DND-41 (cell line): ENCODE measurements at regions not wholly inside any gene's neighbourhood (a gene's known extent, or its start where the extent isn't known, plus 50 kb on each side); places are given as distances from the start of the nearest gene placed in this dataset.

Source experiments
- ATAC-seq: fragments of 200-7000 bp; cut with Tn5 transposase; 3 replicates; pipeline ENCODE4 v1.9.1; 2021; ENCODE audit warnings: low read depth; ENCODE audit not compliant: insufficient read depth
- DNase-seq: peaks from one replicate; pipeline ENCODE4 v3.0.0-alpha.2; 2020
- H2AFZ ChIP-seq: 2 replicates; pipeline ENCODE4 v1.6.0; 2012; ENCODE audit warnings: low read depth, low read length
- H3K27ac ChIP-seq: 2 replicates; pipeline ENCODE4 v1.5.1; 2012; ENCODE audit warnings: low read length, inconsistent platforms
- H3K27me3 ChIP-seq: fragments of 200-600 bp; sonication (generic); 2 replicates; pipeline ENCODE4 v1.6.0; 2012; ENCODE audit warnings: low read length, mild to moderate bottlenecking, inconsistent platforms; ENCODE audit not compliant: insufficient read depth, poor library complexity
- H3K36me3 ChIP-seq: 2 replicates; pipeline ENCODE4 v1.5.1; 2012; ENCODE audit warnings: low read length, inconsistent platforms; ENCODE audit not compliant: insufficient read depth
- H3K4me1 ChIP-seq: 2 replicates; pipeline ENCODE4 v1.5.1; 2012; ENCODE audit warnings: mild to moderate bottlenecking, low read length; ENCODE audit not compliant: insufficient read depth
- H3K4me2 ChIP-seq: 2 replicates; pipeline ENCODE4 v1.6.0; 2012; ENCODE audit warnings: mild to moderate bottlenecking, moderate library complexity, low read length, inconsistent platforms; ENCODE audit not compliant: insufficient read depth
- H3K4me3 ChIP-seq, 2 experiments: fragments of 200-600 bp in 1 of 2; shearing (Covaris generic) in 1 of 2; 2 replicates each; pipeline ENCODE4 v1.5.1; 2012 to 2016; ENCODE audit warnings: inconsistent platforms in 2 of 2, low read length in 2 of 2, mild to moderate bottlenecking in 2 of 2, low read depth in 1 of 2, moderate library complexity in 1 of 2
- H3K79me2 ChIP-seq: 2 replicates; pipeline ENCODE4 v1.6.0; 2012; ENCODE audit warnings: low read length, inconsistent platforms; ENCODE audit not compliant: insufficient read depth
- H3K9ac ChIP-seq: 2 replicates; pipeline ENCODE4 v1.6.0; 2012; ENCODE audit warnings: low read depth, mild to moderate bottlenecking, inconsistent platforms, low read length, moderate library complexity
- H3K9me3 ChIP-seq: 2 replicates; pipeline ENCODE4 v1.5.1; 2012; ENCODE audit warnings: low read length, moderate library complexity, mild to moderate bottlenecking, inconsistent platforms; ENCODE audit not compliant: insufficient read depth, severe bottlenecking
- H4K20me1 ChIP-seq: 2 replicates; pipeline ENCODE4 v1.6.0; 2012; ENCODE audit warnings: low read length; ENCODE audit not compliant: insufficient read depth
- CTCF ChIP-seq: IDR thresholded peaks from 2 replicates; pipeline ENCODE4 v1.5.1; 2012; ENCODE audit warnings: borderline replicate concordance, low read length, moderate library complexity, mild to moderate bottlenecking; ENCODE audit not compliant: poor library complexity, severe bottlenecking; ENCODE audit errors: extremely low read depth
- EZH2 ChIP-seq: IDR thresholded peaks from 3 replicates; pipeline ENCODE4 v1.6.1; 2012; ENCODE audit warnings: borderline replicate concordance, low read depth, mild to moderate bottlenecking, moderate library complexity, low read length, inconsistent platforms; ENCODE audit not compliant: severe bottlenecking

DNA sequence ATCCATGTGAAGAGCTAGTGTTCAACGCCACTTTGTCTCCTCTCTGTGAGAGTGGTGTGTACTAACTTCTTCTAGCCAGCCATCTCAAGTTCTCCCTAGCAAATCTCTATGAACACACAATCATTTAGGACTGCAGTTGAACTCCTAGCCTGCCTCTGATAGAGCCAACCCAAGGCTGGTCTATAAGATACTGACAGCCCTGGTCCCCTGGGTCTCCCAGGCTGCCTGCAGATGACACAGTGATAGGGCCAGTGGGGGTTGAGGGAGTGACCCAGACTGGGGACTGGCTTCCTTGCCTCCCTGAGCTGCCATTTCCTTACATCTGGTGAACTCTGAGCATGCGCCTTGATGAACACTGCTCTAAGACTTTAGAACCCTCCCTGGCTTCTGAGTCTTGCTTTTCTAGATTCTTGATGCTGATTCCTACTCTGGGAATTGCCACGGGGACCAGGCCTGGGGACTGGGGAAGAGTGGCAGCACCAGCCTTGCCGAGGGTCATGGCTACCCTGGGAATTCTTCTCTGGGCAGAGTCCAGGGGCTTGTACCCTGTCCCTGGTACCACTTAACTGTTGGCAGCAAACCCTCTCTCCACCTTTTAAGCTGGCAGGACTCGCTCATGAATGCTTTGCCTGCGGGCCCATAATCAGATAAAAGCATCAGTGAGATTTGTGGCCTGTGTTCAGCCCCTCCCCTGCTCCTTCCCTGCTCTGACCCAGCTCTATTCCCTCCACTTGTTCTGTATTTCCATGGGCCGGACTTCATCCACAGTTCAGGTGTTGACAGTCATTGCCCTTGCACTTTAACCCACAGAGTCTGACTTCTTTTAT lies 130.8 kb upstream of the CHD6 start:
- Histone ChIP-seq H3K9me3 (no peaks in the 10 kb centered on the region), H2AFZ (no peak overlapping the region), H3K4me2 (no peak overlapping the region), H3K27me3 (peaks cover 16% of the 10 kb centered on the region), H3K9ac (no peak overlapping the region), H3K4me1 (no peaks in the 10 kb centered on the region), H4K20me1 (no peaks in the 10 kb centered on the region), H3K36me3 (no peaks in the 10 kb centered on the region), H3K27ac (no peak overlapping the region), H3K79me2 (no peaks in the 10 kb centered on the region), H3K4me3 (no peak overlapping the region)
- TF ChIP-seq CTCF: no peak
- TF ChIP-seq EZH2: no peak
- no peak for ATAC-seq
- no peak for DNase-seq

DNA sequence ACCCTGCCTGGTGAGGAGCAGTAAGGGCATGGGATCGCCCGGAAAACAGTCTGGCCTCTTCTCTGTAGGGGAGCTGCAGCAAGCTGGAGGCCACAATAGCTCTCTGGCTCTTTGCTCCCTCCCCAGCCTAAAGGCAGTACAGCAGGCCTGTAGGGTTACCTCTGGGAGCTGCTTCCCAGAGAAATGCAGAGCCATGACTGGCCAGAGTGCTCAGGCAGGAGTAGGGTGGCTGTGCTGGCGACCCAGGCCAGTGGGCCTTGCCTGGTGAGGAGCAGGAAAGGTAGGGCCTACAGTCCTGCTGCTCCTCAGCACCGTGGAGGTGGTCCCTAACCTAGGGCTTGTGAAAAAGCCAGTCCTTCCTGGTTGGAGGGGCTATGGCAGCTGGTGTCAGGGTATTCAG lies 129.9 kb upstream of the CHD6 start:
- H3K79me2 ChIP-seq: no peaks in the 10 kb centered on the region
- no peak overlapping the region for H2AFZ ChIP-seq
- no peaks in the 10 kb centered on the region for H3K4me1 ChIP-seq
- H3K27me3 ChIP-seq: peaks cover 12% of the 10 kb centered on the region
- ATAC-seq (no peak), DNase-seq (no peak)
- no peak overlapping the region for H3K4me3 ChIP-seq
- H3K9ac ChIP-seq: no peak overlapping the region
- no peak overlapping the region for H3K27ac ChIP-seq
- H3K9me3 ChIP-seq: no peaks in the 10 kb centered on the region
- no peaks in the 10 kb centered on the region for H3K36me3 ChIP-seq
- TF ChIP-seq EZH2 (no peak), CTCF (no peak)
- no peaks in the 10 kb centered on the region for H4K20me1 ChIP-seq
- no peak overlapping the region for H3K4me2 ChIP-seq

GRCh38 chr20:41747226-41747625 lies 129.0 kb upstream of the CHD6 start:
- H3K9ac ChIP-seq: no peak overlapping the region
- no peak overlapping the region for H3K27ac ChIP-seq
- no peaks in the 10 kb centered on the region for H3K36me3 ChIP-seq
- no peak for DNase-seq
- peaks cover 6% of the 10 kb centered on the region for H3K27me3 ChIP-seq
- H3K9me3 ChIP-seq: no peaks in the 10 kb centered on the region
- no peak overlapping the region for H3K4me3 ChIP-seq
- H4K20me1 ChIP-seq: no peaks in the 10 kb centered on the region
- H2AFZ ChIP-seq: no peak overlapping the region
- ATAC-seq: no peak
- no peaks in the 10 kb centered on the region for H3K4me1 ChIP-seq
- no peaks in the 10 kb centered on the region for H3K79me2 ChIP-seq
- no peak overlapping the region for H3K4me2 ChIP-seq
- TF ChIP-seq EZH2: no peak

GRCh38 chr20:41746635-41747034 lies 128.5 kb upstream of the CHD6 start:
- H2AFZ ChIP-seq: no peak overlapping the region

More at GRCh38 chr20:41746635-41747034, 128.5 kb upstream of the CHD6 start:
- H3K4me1 ChIP-seq: no peaks in the 10 kb centered on the region
- no peak for TF ChIP-seq EZH2
- peak; percentile 25 for TF ChIP-seq CTCF
- no peak overlapping the region for H3K4me2 ChIP-seq
- H3K79me2 ChIP-seq: no peaks in the 10 kb centered on the region
- no peak overlapping the region for H3K4me3 ChIP-seq
- H3K27me3 ChIP-seq: peaks cover 8% of the 10 kb centered on the region
- no peak for DNase-seq
- H4K20me1 ChIP-seq: no peaks in the 10 kb centered on the region
- no peak for ATAC-seq
- no peak overlapping the region for H3K9ac ChIP-seq
- no peak overlapping the region for H3K27ac ChIP-seq
- no peaks in the 10 kb centered on the region for H3K36me3 ChIP-seq
- H3K9me3 ChIP-seq: no peaks in the 10 kb centered on the region
